MM.1S (cell line): ENCODE measurements at regions not wholly inside any gene's neighbourhood (a gene's known extent, or its start where the extent isn't known, plus 50 kb on each side); places are given as distances from the start of the nearest gene placed in this dataset.

ENCODE experiments used
- DNase-seq: peaks from one replicate; pipeline ENCODE4 v3.0.0-alpha.2; 2015
- H2AFZ ChIP-seq: fragments of 300-600 bp; sonication (generic); 2 replicates; pipeline ENCODE4 v1.6.0; 2016; ENCODE audit warnings: antibody characterized with exemption, low read length
- H3F3A ChIP-seq: fragments of 300-600 bp; sonication (generic); 2 replicates; pipeline ENCODE4 v1.6.1; 2016; ENCODE audit warnings: mild to moderate bottlenecking, antibody characterized with exemption, low read length, moderate library complexity, mixed read lengths; ENCODE audit not compliant: insufficient read depth
- H3K27ac ChIP-seq: fragments of 300-600 bp; sonication (generic); 2 replicates; pipeline ENCODE4 v1.5.1; 2016; ENCODE audit warnings: mild to moderate bottlenecking, low read length
- H3K27me3 ChIP-seq: fragments of 300-600 bp; sonication (generic); replicated peaks from 2 replicates; pipeline ENCODE4 v1.6.0; 2016; ENCODE audit warnings: low read length; ENCODE audit not compliant: insufficient read depth
- H3K36me3 ChIP-seq: fragments of 300-600 bp; sonication (generic); replicated peaks from 2 replicates; pipeline ENCODE4 v1.6.1; 2016; ENCODE audit warnings: mild to moderate bottlenecking, low read length, mixed read lengths; ENCODE audit not compliant: insufficient read depth
- H3K4me1 ChIP-seq: fragments of 300-600 bp; sonication (generic); 2 replicates; pipeline ENCODE4 v1.6.1; 2016; ENCODE audit warnings: low read length, mixed read lengths
- H3K4me2 ChIP-seq: fragments of 300-600 bp; sonication (generic); 2 replicates; pipeline ENCODE4 v1.6.0; 2016; ENCODE audit warnings: low read depth, low read length
- H3K4me3 ChIP-seq: fragments of 300-600 bp; sonication (generic); 2 replicates; pipeline ENCODE4 v1.5.1; 2016; ENCODE audit warnings: low read length, mixed read lengths
- H3K79me2 ChIP-seq: fragments of 300-600 bp; sonication (generic); 2 replicates; pipeline ENCODE4 v1.6.1; 2016; ENCODE audit warnings: mixed run types, low read length, mixed read lengths
- H3K9ac ChIP-seq: fragments of 300-600 bp; sonication (generic); 2 replicates; pipeline ENCODE4 v1.6.1; 2016; ENCODE audit warnings: low read length, mixed read lengths
- H3K9me2 ChIP-seq: fragments of 300-600 bp; sonication (generic); replicated peaks from 2 replicates; pipeline ENCODE4 v1.6.1; 2016; ENCODE audit warnings: mild to moderate bottlenecking, low read length, mixed read lengths; ENCODE audit not compliant: insufficient read depth
- H3K9me3 ChIP-seq: fragments of 300-600 bp; sonication (generic); replicated peaks from 2 replicates; pipeline ENCODE4 v1.6.1; 2016; ENCODE audit warnings: mild to moderate bottlenecking, low read length, mixed read lengths; ENCODE audit not compliant: insufficient read depth
- H4K20me1 ChIP-seq: fragments of 300-600 bp; sonication (generic); 2 replicates; pipeline ENCODE4 v1.6.1; 2016; ENCODE audit warnings: mild to moderate bottlenecking, low read length, moderate library complexity, mixed read lengths; ENCODE audit not compliant: insufficient read depth
- CTCF ChIP-seq: fragments of 300-600 bp; sonication (generic); IDR thresholded peaks from 2 replicates; pipeline ENCODE4 v1.5.1; 2016; ENCODE audit warnings: antibody characterized with exemption, low read length, mixed read lengths
- EZH2 ChIP-seq: fragments of 300-600 bp; sonication (generic); optimal IDR thresholded peaks from 2 replicates; pipeline ENCODE3; 2017; ENCODE audit warnings: low read depth, mild to moderate bottlenecking, antibody characterized with exemption, low read length, mixed read lengths
- EZH2phosphoT487 ChIP-seq: fragments of 300-600 bp; sonication (generic); IDR thresholded peaks from 2 replicates; pipeline ENCODE4 v1.6.1; 2018; ENCODE audit warnings: antibody characterized with exemption, low read length

- DNase-seq: no peak
- Histone ChIP-seq H3K9me2 (no peaks in the 10 kb centered on the region), H3K4me3 (no peak overlapping the region), H3K79me2 (no peaks in the 10 kb centered on the region), H3F3A (no peaks in the 10 kb centered on the region), H3K4me2 (no peak overlapping the region), H3K9me3 (no peaks in the 10 kb centered on the region), H3K27ac (no peak overlapping the region), H3K4me1 (no peaks in the 10 kb centered on the region), H3K27me3 (no peaks in the 10 kb centered on the region), H3K36me3 (no peaks in the 10 kb centered on the region), H3K9ac (no peak overlapping the region), H2AFZ (no peak overlapping the region), H4K20me1 (no peaks in the 10 kb centered on the region)
- TF ChIP-seq EZH2: no peak
- TF ChIP-seq EZH2phosphoT487: no peak
- no peak for TF ChIP-seq CTCF
Observed at GRCh38 chr2:183948861-183949260, 649.5 kb upstream of the ZNF804A start.

GRCh38 chr2:183950673-183951072 is 647.7 kb upstream of the ZNF804A start:
- Histone ChIP-seq H3K4me2 (no peak overlapping the region), H3K9me2 (no peaks in the 10 kb centered on the region), H2AFZ (no peak overlapping the region), H3K4me1 (no peaks in the 10 kb centered on the region), H3K36me3 (no peaks in the 10 kb centered on the region), H3F3A (no peaks in the 10 kb centered on the region), H3K4me3 (no peak overlapping the region), H3K27ac (no peak overlapping the region), H3K9me3 (no peaks in the 10 kb centered on the region), H3K27me3 (no peaks in the 10 kb centered on the region), H3K79me2 (no peaks in the 10 kb centered on the region), H4K20me1 (no peaks in the 10 kb centered on the region), H3K9ac (no peak overlapping the region)
- TF ChIP-seq CTCF (no peak), EZH2 (no peak), EZH2phosphoT487 (no peak)
- no peak for DNase-seq

GRCh38 chr2:183951630-183952029 is 646.7 kb upstream of the ZNF804A start:
- no peaks in the 10 kb centered on the region for H4K20me1 ChIP-seq
- H3K4me3 ChIP-seq: no peak overlapping the region
- H3K79me2 ChIP-seq: no peaks in the 10 kb centered on the region
- H3K9ac ChIP-seq: no peak overlapping the region
- no peak for DNase-seq
- H3K4me1 ChIP-seq: no peaks in the 10 kb centered on the region
- H3K36me3 ChIP-seq: no peaks in the 10 kb centered on the region
- no peaks in the 10 kb centered on the region for H3K27me3 ChIP-seq
- H3K9me3 ChIP-seq: no peaks in the 10 kb centered on the region
- no peaks in the 10 kb centered on the region for H3F3A ChIP-seq
- TF ChIP-seq EZH2 (no peak), EZH2phosphoT487 (no peak), CTCF (no peak)
- H3K27ac ChIP-seq: no peak overlapping the region
- H2AFZ ChIP-seq: no peak overlapping the region
- no peaks in the 10 kb centered on the region for H3K9me2 ChIP-seq
- H3K4me2 ChIP-seq: no peak overlapping the region
